Hypothalamus (tissue), 51 donors: ENCODE measurements at regions not wholly inside any gene's neighbourhood (a gene's known extent, or its start where the extent isn't known, plus 50 kb on each side); places are given as distances from the start of the nearest gene placed in this dataset.

Source experiments
- DNase-seq, 51 donors: peaks; one replicate each; lab custom pipeline; 2025; lab: John Stamatoyannopoulos, UW

GRCh38 chr9:81292056-81292805 lies 397.1 kb downstream of the TLE1 start:
- DNase-seq, result no peak

DNA sequence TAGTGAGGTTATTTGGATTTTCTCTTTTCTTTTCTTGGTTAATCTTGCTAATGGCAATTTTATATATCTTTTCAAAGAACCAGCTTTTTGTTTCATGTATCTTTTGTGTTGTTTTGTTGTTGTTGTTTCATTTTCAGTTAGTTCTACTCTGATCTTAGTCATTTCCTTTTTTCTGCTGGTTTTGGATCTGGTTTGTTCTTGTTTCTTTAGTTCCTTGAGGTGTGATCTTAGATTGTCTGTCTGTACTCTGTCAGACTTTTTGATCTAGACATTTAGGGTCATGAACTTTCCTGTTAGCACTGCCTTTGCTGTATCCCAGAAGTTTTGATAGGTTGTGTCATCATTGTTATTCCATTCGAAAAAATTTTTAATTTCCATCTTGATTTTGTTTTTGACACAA lies 399.7 kb downstream of the TLE1 start:
- no peak for DNase-seq

- no peak for DNase-seq
Observed at GRCh38 chr9:81268048-81268447, 421.3 kb downstream of the TLE1 start.

GRCh38 chr9:81266674-81267073 lies 422.7 kb downstream of the TLE1 start:
- DNase-seq, result no peak

GRCh38 chr9:81266086-81266485 lies 423.3 kb downstream of the TLE1 start:
- DNase-seq, result no peak

DNA sequence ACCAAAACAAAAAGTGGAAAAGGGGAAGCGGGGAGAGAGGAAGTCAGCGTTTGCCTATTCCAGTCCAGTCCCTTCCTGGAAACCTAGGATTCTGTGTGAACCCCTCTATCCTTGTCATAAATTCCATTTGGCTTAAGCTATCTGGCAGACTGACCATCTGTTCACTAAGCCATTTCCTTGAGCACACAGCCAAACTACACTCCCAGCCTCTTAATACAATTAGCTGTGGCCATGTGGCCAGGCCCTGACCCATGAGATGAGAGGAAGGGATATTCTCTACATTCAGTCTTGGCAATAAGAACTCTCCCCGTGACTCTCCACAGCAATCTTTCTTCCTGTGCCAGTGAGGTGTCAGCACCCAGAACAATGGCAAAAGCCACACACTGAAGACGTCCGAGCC lies 424.8 kb downstream of the TLE1 start:
- no peak for DNase-seq

GRCh38 chr9:81259896-81260295 lies 429.5 kb downstream of the TLE1 start:
- no peak for DNase-seq

DNA sequence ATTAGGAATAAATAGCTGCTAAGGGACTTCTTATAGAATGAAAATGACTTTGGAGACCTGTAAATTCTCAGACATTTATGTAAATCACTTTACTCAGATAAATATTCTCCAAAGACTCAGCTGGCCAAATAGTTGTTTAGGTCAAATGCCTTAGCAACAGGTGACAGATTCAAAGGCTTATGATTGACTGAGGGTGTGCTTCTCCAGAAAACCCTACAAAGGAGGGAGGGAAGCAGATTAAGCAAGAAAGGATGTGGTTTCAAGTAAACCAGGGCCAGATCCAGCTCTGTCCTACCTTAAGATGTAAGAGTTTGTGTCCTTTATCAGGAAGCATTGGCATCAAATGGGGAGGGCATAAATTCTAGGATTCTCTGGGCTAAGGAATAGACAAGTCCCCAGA lies 433.0 kb downstream of the TLE1 start:
- no peak for DNase-seq

GRCh38 chr9:81250606-81251005 lies 438.7 kb downstream of the TLE1 start:
- no peak for DNase-seq

DNA sequence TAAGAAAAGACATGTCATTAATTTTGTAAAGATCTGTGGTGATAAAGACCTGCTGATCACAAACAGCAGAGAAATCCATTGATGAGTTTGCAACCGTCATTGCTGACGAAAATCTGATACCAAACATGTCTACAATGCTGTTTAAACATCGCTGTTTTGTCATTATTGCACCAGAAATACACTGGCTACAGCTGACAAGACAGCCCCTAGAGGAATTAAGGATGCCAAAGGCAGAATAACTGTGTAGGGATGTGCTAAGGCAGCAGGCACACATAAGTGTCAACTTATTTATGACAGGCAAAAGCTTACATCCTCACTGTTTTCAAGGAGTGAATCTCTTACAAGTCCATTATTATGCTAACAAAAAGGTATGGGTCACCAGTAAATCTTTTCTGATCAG lies 439.3 kb downstream of the TLE1 start:
- no peak for DNase-seq

DNA sequence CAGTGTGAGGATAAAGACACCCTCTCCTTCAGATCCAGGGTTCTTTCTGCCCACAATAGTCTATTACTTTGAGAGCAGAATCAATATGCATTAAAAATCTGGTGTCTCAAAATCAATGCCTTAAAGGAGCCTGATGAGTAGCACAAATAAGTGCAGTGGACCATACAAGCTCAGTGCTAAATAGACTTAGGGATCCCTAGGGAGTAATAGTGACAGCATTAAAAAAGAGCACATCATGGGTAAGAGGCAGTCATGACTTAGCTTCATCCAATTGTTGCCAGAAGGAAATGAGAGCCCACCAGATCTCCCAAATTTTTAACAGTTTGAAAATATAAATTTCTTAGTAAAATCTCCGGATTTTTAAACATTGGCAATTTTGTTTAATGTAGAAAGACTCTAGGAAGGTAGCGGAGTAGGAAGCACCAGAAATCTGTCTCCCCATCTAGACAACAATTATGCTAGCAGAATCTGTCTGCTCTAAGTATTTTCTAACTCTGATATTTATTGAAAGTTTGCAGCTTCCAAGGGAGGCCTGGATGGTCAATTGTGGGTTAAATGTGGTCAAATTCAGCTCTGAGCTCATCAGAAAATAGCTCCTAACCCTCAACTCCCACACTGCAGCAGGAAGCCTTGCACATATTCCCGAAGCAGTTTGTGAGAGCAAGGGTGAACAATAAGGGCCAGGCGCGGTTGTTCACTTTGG lies 443.9 kb downstream of the TLE1 start:
- no peak for DNase-seq

GRCh38 chr9:81244631-81245030 lies 444.7 kb downstream of the TLE1 start:
- no peak for DNase-seq

DNA sequence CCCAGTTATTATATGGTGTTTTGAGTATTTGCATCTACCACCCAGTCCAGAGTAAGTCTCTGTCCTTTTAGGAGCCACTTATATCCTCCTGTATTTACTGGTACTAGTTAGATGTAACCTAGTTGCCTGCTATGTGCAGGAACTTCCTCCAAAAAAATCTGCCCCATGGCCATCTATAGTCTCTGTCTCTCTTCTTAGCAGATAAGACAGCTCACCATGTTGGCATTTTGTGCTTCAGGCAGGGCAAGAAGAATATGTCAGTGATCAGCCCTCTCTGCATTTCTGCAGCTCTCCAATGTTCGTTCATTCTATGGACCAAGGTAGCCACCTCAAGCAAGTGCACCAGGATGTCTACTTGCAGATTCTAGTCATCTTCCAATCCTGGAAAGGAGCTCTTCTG lies 446.5 kb downstream of the TLE1 start:
- DNase-seq, result no peak

- DNase-seq, result no peak
Observed at GRCh38 chr9:81239388-81239787, 450.0 kb downstream of the TLE1 start.

DNA sequence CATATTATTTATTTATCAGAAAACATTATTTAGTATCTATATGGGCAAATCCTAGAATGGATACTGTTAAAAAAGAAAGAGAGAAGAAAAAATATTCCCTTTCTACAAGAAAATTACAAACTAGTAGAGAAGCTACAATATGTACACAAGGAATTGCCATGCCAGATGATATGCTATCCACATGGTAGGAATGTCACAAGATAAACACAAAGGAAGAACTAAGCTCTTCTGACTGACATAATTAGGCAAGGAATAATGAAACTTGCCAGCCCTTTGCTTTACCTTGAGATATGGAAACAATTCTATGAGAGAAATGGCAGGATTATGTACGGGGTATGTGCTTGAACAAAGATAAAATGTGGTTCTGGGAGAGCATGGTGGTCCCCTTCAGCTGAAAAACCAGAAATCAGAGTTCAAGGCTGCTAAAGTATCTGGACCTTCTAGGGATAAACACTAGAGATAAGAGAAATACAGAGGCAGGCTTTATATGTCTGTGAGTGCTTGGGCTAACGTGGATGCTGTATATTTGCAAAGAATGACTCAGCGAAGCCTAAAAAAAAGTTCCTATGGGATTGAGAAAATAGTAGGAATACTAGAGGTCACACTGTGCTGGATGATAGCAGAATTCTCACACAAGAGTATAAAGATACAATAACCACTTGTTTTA lies 451.6 kb downstream of the TLE1 start:
- no peak for DNase-seq

- DNase-seq, result no peak
Observed at GRCh38 chr9:81234924-81235610, 454.3 kb downstream of the TLE1 start.

GRCh38 chr9:81231011-81231410 lies 458.3 kb downstream of the TLE1 start:
- DNase-seq, result no peak

- DNase-seq, result no peak
Observed at GRCh38 chr9:81227507-81228245, 461.7 kb downstream of the TLE1 start.

DNA sequence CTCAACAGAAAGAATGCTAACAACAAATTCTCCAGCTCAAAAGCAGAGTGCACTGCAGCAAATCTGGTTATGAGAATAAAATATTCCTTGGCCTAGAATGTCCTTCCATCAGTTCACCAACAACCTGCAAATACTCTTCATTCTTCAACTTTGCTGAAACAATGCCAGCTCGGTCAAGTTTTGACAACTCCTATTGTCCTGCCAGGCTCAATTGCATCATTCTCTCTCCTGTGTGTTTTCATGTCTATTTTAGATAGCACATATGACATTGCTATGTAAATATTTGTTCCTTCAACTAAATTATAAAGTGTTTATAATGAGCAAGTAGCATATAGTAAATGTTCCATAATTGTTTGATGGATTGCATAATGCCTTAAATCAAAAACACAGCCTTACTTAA lies 463.8 kb downstream of the TLE1 start:
- no peak for DNase-seq
